Activated T-cell treated with anti-CD3 and anti-CD28 coated beads, Interleukin-2, amount 50 U/mL, for 72 hours (primary cell): ENCODE measurements at regions not wholly inside any gene's neighbourhood (a gene's known extent, or its start where the extent isn't known, plus 50 kb on each side); places are given as distances from the start of the nearest gene placed in this dataset.
A peak's percentile ranks its signal among the peaks of the same experiment; 100 is the strongest.
"Not testable (repeated sequence)": the region's sequence is repeated elsewhere in the genome, so short reads cannot be mapped to it uniquely, and the experiment has no call there.

ENCODE experiments used
- ATAC-seq, 2 donors: fragments of 150-1000 bp; cut with Tn5 transposase; replicated peaks in 1 of 2; 2 replicates each; pipeline ENCODE4 v1.10.0; 2021; ENCODE audit warnings: moderate library complexity in 2 of 2, mild to moderate bottlenecking in 1 of 2
- DNase-seq, 2 donors: peaks; one replicate each; pipeline ENCODE4 v3.0.0; 2021 to 2022; ENCODE audit warnings: mixed read lengths in 1 of 2
- H3K27ac Mint-ChIP-seq: one replicate; pipeline ENCODE4 v1.8.0; 2022; ENCODE audit warnings: mild to moderate bottlenecking, moderate library complexity, mixed read lengths
- H3K27me3 Mint-ChIP-seq: one replicate; pipeline ENCODE4 v1.8.0; 2022; ENCODE audit warnings: low read depth, mixed read lengths
- H3K36me3 Mint-ChIP-seq, 2 donors: one replicate each; pipeline ENCODE4 v1.8.0; 2022; ENCODE audit warnings: mixed read lengths in 2 of 2, mild to moderate bottlenecking in 1 of 2; ENCODE audit not compliant: insufficient read depth in 2 of 2
- H3K4me1 Mint-ChIP-seq: one replicate; pipeline ENCODE4 v1.8.0; 2022; ENCODE audit warnings: low read depth, mixed read lengths
- H3K4me3 Mint-ChIP-seq, 2 donors: one replicate each; pipeline ENCODE4 v1.8.0; 2022; ENCODE audit warnings: mild to moderate bottlenecking in 2 of 2, mixed read lengths in 2 of 2, moderate library complexity in 2 of 2
- H3K9me3 Mint-ChIP-seq, 2 donors: one replicate each; pipeline ENCODE4 v1.8.0; 2022; ENCODE audit warnings: mixed read lengths in 2 of 2

DNA sequence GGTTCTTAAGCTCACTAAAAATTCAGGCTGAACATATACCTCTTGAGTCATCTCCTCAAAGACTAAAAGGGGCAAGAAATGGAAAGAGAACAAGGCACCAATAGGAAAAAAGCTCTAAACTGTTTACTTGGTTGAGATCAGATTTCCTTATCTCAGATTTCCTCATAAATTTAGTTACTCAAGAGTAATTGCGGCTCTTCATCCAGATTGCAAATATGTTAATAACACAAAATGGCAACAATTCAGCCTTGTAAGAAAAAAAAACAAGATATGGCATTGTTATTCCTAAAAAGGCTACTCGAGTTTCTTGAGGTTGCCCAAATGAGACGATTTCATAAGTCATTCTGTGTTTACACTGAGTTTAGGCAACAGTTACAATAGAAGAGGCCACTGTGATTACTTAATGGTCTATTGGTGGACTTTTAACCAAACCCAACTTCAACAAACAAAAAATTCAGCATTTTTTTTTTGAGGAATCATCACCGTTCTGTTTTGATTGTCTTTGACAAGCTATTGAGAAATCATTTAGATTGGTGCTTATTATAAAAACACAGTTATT is 97.9 kb upstream of the PDHA1 start:
- no peaks in the 10 kb centered on the region for H3K4me1 Mint-ChIP-seq

DNA sequence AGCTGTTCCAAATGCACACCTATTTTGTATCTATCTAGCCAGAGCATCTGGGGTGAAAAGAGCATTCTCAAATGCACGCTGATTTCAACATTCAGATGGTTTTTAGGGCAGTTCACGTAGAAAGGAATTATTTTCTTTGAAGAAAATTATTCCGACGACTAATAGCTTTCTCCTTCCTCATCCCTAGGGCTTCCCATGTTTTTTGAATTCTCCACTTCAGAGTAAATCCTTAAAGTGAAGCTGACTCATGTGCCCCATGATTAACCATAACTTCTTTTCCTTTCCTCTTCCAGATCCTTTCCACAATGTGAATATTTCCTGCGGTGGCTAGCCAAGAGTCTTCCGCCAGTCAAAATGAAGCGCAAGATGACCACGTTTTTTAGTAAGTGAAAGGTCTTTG is 86.7 kb upstream of the PDHA1 start:
- Mint-ChIP-seq H3K9me3 (peaks cover 0 to 2% of the 10 kb centered on the region in 2 donors), H3K4me1 (no peaks in the 10 kb centered on the region), H3K27me3 (peaks cover 23% of the 10 kb centered on the region), H3K27ac (no peak overlapping the region), H3K36me3 (no peaks in the 10 kb centered on the region), H3K4me3 (no peak overlapping the region)
- ATAC-seq (no peak), DNase-seq (no peak)

More for the DNA sequence above, 97.9 kb upstream of the PDHA1 start:
- Mint-ChIP-seq H3K4me3 (no peak overlapping the region), H3K9me3 (peaks cover 9 to 15% of the 10 kb centered on the region in 2 donors), H3K27me3 (peaks cover 8% of the 10 kb centered on the region), H3K36me3 (peaks cover 4 to 5% of the 10 kb centered on the region in 2 donors), H3K27ac (no peak overlapping the region)
- no peak for ATAC-seq
- no peak for DNase-seq

DNA sequence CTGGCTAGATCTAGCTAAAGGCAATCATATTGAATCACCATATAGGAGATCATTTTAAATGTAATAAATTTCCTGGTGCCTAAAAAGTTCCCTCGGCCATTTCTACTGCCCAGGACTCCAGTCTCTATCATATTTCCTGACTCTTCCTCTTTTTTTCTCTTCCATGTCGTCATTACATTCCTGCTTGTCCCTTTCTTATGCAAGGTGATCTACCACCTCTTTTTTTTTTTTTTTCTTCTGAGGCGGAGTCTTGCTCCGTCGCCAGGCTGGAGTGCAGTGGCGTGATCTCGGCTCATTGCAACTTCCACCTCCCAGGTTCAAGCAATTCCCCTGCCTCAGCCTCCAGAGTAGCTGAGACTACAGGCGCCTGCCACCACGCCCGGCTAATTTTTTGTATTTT is 82.7 kb upstream of the PDHA1 start:
- not testable (repeated sequence) for ATAC-seq, H3K9me3 Mint-ChIP-seq, DNase-seq, H3K4me1 Mint-ChIP-seq, H3K4me3 Mint-ChIP-seq, H3K36me3 Mint-ChIP-seq, H3K27ac Mint-ChIP-seq
- peaks cover 19% of the 10 kb centered on the region for H3K27me3 Mint-ChIP-seq

DNA sequence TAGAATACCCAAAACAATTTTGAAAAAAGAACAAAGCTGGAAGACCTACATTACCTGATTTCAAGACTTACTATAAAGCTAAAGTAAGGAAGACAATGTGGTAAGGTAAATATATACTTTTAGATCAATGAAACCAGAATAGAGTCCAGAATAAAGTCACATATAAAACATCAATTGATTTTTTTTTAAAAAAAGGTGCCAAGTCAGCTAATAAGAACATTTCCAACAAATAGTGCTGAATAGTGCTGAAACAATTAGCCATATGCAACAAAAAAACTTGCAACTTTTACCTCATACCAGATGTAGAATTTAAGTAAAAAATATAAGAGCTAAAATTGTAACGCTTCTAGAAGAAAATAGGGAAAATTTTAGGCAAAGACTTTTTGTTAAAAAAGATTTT is 73.0 kb upstream of the PDHA1 start:
- no peaks in the 10 kb centered on the region for H3K4me1 Mint-ChIP-seq
- H3K4me3 Mint-ChIP-seq, result no peak overlapping the region
- H3K27me3 Mint-ChIP-seq, result peaks cover 4% of the 10 kb centered on the region
- ATAC-seq (no peak), DNase-seq (no peak)
- no peaks in the 10 kb centered on the region for H3K36me3 Mint-ChIP-seq
- no peak overlapping the region for H3K27ac Mint-ChIP-seq
- H3K9me3 Mint-ChIP-seq, result no peaks in the 10 kb centered on the region

DNA sequence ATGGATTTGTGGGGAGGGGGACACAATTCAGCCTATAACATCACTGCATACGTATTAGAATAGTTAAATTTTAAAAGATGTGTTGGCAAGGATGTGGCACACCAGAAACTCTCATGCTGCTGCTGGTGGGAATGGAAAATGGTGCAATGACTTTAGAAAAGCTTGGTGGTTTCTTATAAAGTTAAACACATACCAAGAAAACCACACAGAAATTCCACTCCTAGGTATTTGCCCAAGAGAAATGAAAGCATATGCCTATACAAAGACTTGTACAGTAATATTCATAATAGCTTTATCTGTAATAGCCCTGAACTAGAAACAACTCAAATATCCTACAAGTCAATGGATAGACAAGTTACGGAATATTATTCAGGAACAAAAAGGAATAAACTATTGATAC is 71.3 kb upstream of the PDHA1 start:
- H3K36me3 Mint-ChIP-seq, result peaks cover 0 to 3% of the 10 kb centered on the region in 2 donors
- H3K4me1 Mint-ChIP-seq, result no peaks in the 10 kb centered on the region
- no peak overlapping the region for H3K27ac Mint-ChIP-seq
- H3K4me3 Mint-ChIP-seq, result no peak overlapping the region
- peaks cover 2 to 3% of the 10 kb centered on the region in 2 donors for H3K9me3 Mint-ChIP-seq
- peaks cover 9% of the 10 kb centered on the region for H3K27me3 Mint-ChIP-seq
- peak in 1 of 2 donors; percentile 30 for ATAC-seq
- DNase-seq, result no peak

DNA sequence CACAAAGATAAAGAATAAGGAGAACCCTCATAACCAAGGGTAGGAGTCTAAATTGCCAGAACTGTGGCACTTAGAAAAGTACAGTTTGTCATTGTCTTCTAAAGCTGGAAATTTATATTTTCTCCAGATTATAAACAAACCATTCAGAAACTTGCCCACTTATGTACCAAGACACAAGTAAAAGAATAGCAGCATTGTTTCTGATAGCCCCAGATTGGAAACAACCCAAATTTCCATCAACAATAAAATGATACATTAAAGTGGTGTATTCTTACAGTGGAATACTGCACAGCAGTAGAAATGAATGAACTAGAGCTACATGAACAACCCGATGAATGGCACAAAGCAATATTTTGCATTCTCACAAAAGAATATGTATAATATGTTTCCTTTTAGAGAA is 63.1 kb upstream of the PDHA1 start:
- Mint-ChIP-seq H3K36me3 (peaks cover 0 to 3% of the 10 kb centered on the region in 2 donors), H3K4me3 (no peak overlapping the region), H3K4me1 (no peaks in the 10 kb centered on the region), H3K9me3 (peaks cover 2 to 6% of the 10 kb centered on the region in 2 donors), H3K27ac (no peak overlapping the region), H3K27me3 (peaks cover 25% of the 10 kb centered on the region)
- DNase-seq (no peak), ATAC-seq (no peak)

DNA sequence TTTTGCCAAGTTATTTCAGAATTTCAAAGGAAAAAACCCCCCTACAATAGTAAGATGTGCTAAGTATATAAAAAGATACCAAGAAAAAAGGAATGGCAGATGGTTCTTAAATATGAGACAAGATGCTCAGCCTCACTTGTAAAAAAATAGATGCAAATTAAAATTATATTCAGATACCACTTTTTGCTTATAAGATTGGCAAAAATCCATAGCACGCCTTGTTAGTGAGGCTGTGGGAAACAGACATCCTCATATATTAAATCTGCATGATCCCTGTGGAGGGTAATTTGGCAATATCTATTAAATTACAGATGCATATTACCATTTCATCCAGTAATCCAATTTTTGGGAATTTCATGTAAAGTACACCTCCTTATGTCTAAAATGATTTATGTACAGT is 62.5 kb upstream of the PDHA1 start:
- DNase-seq (no peak), ATAC-seq (no peak)
- Mint-ChIP-seq H3K9me3 (peaks cover 1 to 4% of the 10 kb centered on the region in 2 donors), H3K4me1 (no peaks in the 10 kb centered on the region), H3K27ac (no peak overlapping the region), H3K27me3 (peaks cover 21% of the 10 kb centered on the region), H3K4me3 (no peak overlapping the region), H3K36me3 (peaks cover 0 to under 1% of the 10 kb centered on the region in 2 donors)

DNA sequence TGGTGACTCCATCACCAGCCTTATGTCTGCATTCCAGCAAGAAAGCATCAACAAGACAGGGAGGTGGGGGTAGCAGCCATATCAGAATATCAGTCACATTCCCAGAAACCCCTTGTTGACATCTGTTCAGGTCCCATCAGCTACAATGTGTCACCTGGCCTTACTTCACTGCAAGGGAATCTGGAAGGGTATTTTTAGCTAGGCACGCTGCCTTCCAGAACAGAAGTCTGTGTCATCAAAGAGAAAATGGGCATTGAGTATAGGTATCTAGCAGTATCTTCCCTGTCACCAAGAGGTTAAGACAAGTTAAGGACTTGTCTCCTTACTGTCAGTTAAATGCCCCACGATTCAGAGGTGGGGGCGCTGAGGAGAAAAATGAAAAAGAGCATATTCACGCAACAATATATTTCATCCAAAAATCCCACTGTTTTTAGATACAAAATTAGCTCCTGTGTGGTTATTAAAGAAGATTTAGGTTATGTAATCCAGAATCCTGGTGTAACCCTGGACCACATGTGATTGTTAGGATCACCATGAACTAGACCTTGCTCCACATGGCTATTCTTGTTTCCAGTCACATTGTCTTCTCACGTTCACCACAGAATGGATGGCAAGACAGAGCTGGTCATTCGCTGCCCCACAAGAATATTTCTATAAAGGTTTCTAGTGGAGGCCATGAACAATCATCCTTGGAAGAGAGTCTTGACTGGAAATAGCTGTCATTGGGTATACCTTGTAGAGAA is 60.0 kb upstream of the PDHA1 start:
- no peak overlapping the region for H3K27ac Mint-ChIP-seq
- peaks cover 26% of the 10 kb centered on the region for H3K27me3 Mint-ChIP-seq
- H3K9me3 Mint-ChIP-seq, result peaks cover 0 to 3% of the 10 kb centered on the region in 2 donors
- H3K36me3 Mint-ChIP-seq, result no peaks in the 10 kb centered on the region
- H3K4me1 Mint-ChIP-seq, result no peaks in the 10 kb centered on the region
- no peak overlapping the region for H3K4me3 Mint-ChIP-seq
- DNase-seq (no peak), ATAC-seq (no peak)

DNA sequence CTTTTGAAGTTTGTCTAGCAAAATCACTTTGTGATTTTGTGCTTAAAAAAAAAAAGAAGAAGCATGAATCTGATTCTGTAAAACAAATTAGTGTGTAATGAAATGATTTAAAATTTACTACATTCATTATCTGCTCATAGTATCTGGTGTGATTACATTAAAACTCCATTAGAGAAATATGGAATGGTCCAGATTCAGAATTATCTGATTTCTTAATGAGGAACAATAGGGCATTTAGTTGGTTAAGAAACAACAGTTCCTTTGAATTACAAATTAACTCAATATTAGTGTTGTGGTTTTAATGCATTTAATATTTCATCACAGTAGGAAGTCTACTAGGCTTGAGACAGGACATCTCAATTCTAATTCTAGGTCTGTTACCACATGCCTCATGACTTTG is 57.9 kb upstream of the PDHA1 start:
- peaks cover 37% of the 10 kb centered on the region for H3K27me3 Mint-ChIP-seq
- ATAC-seq, result no peak
- no peak overlapping the region for H3K4me3 Mint-ChIP-seq
- H3K4me1 Mint-ChIP-seq, result no peaks in the 10 kb centered on the region
- no peak overlapping the region for H3K27ac Mint-ChIP-seq
- H3K36me3 Mint-ChIP-seq, result no peaks in the 10 kb centered on the region
- DNase-seq, result no peak
- H3K9me3 Mint-ChIP-seq, result peaks cover 0 to 3% of the 10 kb centered on the region in 2 donors

DNA sequence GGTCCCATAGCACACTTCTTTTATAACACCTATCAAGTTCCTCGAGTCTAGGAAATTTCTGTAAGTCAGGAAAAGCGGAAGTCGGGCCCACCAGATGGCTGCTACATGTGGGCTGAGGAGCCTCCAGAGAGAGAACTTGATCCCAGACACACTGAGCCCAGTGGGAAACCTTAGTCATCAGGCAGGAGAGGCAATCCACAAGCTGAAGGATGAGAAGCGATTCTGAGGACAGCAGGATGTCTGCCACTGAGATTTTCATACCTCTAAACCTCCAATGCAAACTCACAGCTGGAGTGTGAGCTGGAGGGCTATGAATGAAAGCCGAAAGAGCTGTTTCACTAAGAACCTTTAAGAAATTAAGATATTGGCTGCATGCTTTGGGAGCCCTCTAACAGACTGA is 52.6 kb upstream of the PDHA1 start:
- Mint-ChIP-seq H3K4me3 (no peak overlapping the region), H3K4me1 (no peaks in the 10 kb centered on the region), H3K36me3 (no peaks in the 10 kb centered on the region), H3K27ac (no peak overlapping the region), H3K27me3 (peaks cover 25% of the 10 kb centered on the region), H3K9me3 (no peaks in the 10 kb centered on the region)
- DNase-seq (no peak), ATAC-seq (no peak)

DNA sequence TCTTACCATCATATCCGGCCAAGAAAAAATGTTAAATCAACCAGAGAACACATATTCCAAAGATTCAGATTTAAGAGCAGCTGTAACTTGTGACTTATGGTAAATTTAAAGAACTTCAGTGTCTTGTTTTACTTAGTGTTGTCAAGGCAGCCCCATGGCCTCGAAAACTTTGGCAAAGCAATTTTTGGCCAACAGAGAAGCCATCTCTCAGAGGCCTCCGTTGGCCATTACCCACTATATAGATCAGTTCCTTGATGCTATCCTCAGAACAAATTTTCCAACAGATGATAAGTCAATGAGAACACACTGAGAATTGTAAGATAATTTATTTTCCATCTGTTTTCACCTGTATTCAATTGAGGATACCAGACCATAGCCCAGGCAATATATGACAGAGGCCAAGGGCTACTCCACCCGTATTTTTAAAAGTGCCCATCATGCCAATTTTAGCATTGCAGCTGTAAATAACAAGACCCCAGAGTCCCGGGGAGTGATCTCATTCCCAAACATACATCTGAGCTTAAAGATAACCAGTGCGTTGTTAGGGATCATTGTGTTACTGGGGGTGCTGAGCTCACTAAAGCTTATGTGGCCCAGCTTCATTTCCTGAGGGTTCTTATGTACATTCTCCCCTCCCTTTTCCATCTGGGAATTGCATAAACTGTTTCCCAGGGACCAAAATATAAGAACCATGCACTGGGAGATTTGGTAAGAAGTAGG is 50.0 kb upstream of the PDHA1 start:
- ATAC-seq, result no peak
- no peak for DNase-seq
- no peaks in the 10 kb centered on the region for H3K36me3 Mint-ChIP-seq
- peaks cover 15% of the 10 kb centered on the region for H3K27me3 Mint-ChIP-seq
- no peak overlapping the region for H3K27ac Mint-ChIP-seq
- no peak overlapping the region for H3K4me3 Mint-ChIP-seq
- H3K4me1 Mint-ChIP-seq, result no peaks in the 10 kb centered on the region
- no peaks in the 10 kb centered on the region for H3K9me3 Mint-ChIP-seq
